Hindlimb muscle (tissue), 1 donor: ENCODE measurements at regions not wholly inside any gene's neighbourhood (a gene's known extent, or its start where the extent isn't known, plus 50 kb on each side); places are given as distances from the start of the nearest gene placed in this dataset.
"Not testable (repeated sequence)": the region's sequence is repeated elsewhere in the genome, so short reads cannot be mapped to it uniquely, and the experiment has no call there.

Experiments used
- DNase-seq: peaks from one replicate; pipeline ENCODE4 v3.0.0-alpha.2; 2013

GRCh38 chr1:117708323-117709248, 102.7 kb downstream of the TENT5C start:
- peak; percentile 48 for DNase-seq

GRCh38 chr1:117709249-117709691, 103.4 kb downstream of the TENT5C start:
- DNase-seq = no peak

GRCh38 chr1:117710710-117711109, 104.9 kb downstream of the TENT5C start:
- DNase-seq = no peak

GRCh38 chr1:117712621-117713020, 106.8 kb downstream of the TENT5C start:
- no peak for DNase-seq

- DNase-seq = no peak
These were observed 108.7 kb downstream of the TENT5C start for GRCh38 chr1:117714546-117714945.

- not testable (repeated sequence) for DNase-seq
These were observed 110.2 kb downstream of the TENT5C start for GRCh38 chr1:117716030-117716429.

- DNase-seq = not testable (repeated sequence)
These were observed 112.1 kb downstream of the TENT5C start for GRCh38 chr1:117717980-117718379.

- not testable (repeated sequence) for DNase-seq
These were observed 112.7 kb downstream of the TENT5C start for GRCh38 chr1:117718596-117718995.

GRCh38 chr1:117719004-117719403, 113.2 kb downstream of the TENT5C start:
- no peak for DNase-seq

GRCh38 chr1:117732065-117732797, 126.4 kb downstream of the TENT5C start:
- DNase-seq = no peak

GRCh38 chr1:117732956-117733355, 127.1 kb downstream of the TENT5C start:
- no peak for DNase-seq

GRCh38 chr1:117734403-117734802, 128.6 kb downstream of the TENT5C start:
- no peak for DNase-seq

GRCh38 chr1:117735045-117735992, 129.5 kb downstream of the TENT5C start:
- DNase-seq = no peak

GRCh38 chr1:117739504-117739903, 133.7 kb downstream of the TENT5C start:
- DNase-seq = no peak

GRCh38 chr1:117740496-117740895, 134.6 kb downstream of the TENT5C start:
- no peak for DNase-seq

- not testable (repeated sequence) for DNase-seq
These were observed 140.7 kb downstream of the TENT5C start for GRCh38 chr1:117746565-117746964.

- DNase-seq = no peak
These were observed 141.8 kb downstream of the TENT5C start for GRCh38 chr1:117747605-117748004.

- DNase-seq = no peak
These were observed 145.5 kb downstream of the TENT5C start for GRCh38 chr1:117751321-117751720.

- DNase-seq = no peak
These were observed 146.8 kb downstream of the TENT5C start for GRCh38 chr1:117752661-117753060.

- no peak for DNase-seq
These were observed 147.4 kb downstream of the TENT5C start for GRCh38 chr1:117753232-117753631.

GRCh38 chr1:117753652-117754051, 147.8 kb downstream of the TENT5C start:
- no peak for DNase-seq
